ENCODE measurements at regions not wholly inside any gene's neighbourhood (a gene's known extent, or its start where the extent isn't known, plus 50 kb on each side); places are given as distances from the start of the nearest gene placed in this dataset.

DNA sequence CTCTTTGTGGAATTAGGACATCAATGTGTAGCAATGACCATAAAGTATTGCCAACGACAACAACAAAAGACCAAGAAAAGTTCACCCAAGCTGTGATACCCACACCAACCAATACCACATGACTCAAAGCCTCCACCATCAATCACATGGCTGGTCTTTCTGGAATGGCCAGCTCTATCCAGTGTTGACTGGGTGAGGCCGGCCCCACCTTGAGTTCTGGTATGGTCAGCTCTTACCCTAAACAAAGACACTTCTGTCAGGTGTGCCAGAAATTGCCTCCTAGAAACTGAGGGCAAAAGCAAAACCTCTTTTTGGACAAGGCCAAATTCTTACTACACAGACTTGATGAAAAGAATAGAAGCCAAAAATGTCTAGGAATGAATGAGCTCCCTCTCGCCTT lies 331.5 kb downstream of the ZNF608 start:
- H3K27ac Mint-ChIP-seq = no peak overlapping the region
- peaks cover 0 to 14% (median 0%) of the 10 kb centered on the region in 6 donors for H3K9me3 Mint-ChIP-seq
- H3K27me3 Mint-ChIP-seq (ENCODE audit: low read depth in 3 of 3) = peaks cover 0 to 2% (median 0%) of the 10 kb centered on the region in 3 donors
- no peak overlapping the region for H3K4me3 Mint-ChIP-seq
- H3K4me1 Mint-ChIP-seq = no peaks in the 10 kb centered on the region
- H3K36me3 Mint-ChIP-seq = no peaks in the 10 kb centered on the region
- DNase-seq = no peak

DNA sequence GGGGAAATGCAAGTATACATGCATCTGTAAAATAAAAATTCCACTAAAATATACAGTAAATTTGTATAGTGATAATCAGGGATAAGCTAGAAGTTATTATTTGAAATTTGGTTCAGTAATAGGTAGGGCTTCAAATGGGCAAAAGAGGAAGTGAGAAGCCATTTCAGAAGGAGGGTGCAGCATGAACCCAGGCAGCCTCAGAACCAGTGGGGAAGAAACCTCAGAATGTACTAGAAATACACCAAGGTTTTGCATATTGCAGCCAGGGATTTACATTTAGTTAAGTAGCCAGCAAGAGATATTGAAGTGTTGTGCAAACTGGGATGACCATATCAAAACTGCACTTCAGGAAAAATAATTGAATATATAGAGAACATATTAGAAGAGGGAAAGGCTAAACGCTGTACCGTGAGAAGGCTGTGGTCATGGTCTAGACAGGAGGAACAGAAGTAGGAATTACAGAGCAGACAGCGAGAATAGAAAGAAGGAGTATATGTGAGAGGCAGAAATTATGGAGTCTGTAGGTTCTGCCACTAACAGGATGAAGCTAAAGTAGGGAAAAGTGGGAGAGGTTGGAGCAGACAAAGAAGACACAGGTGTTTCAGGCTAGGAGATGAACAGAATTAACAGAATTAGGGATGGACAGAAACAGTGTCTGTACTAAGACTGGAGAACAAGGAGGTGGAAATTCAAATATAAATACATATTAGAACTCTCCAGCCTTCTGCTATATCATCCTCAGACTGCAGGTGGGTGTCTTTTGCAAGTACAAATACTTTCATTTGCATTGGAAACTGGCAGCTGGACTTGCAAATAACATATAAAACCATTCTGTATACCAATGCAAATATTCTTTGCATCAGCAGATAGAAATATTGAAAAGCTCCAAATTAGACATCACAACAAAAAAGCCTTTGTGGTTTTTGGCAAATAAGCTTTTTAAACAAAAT lies 335.6 kb downstream of the ZNF608 start:
- no peaks in the 10 kb centered on the region for H3K4me1 Mint-ChIP-seq
- H3K9me3 Mint-ChIP-seq = peaks cover 0 to 10% (median under 1%) of the 10 kb centered on the region in 6 donors
- H3K36me3 Mint-ChIP-seq = no peaks in the 10 kb centered on the region
- no peak for DNase-seq
- no peaks in the 10 kb centered on the region for H3K27me3 Mint-ChIP-seq (ENCODE audit: low read depth in 3 of 3)
- no peak overlapping the region for H3K4me3 Mint-ChIP-seq
- no peak overlapping the region for H3K27ac Mint-ChIP-seq

DNA sequence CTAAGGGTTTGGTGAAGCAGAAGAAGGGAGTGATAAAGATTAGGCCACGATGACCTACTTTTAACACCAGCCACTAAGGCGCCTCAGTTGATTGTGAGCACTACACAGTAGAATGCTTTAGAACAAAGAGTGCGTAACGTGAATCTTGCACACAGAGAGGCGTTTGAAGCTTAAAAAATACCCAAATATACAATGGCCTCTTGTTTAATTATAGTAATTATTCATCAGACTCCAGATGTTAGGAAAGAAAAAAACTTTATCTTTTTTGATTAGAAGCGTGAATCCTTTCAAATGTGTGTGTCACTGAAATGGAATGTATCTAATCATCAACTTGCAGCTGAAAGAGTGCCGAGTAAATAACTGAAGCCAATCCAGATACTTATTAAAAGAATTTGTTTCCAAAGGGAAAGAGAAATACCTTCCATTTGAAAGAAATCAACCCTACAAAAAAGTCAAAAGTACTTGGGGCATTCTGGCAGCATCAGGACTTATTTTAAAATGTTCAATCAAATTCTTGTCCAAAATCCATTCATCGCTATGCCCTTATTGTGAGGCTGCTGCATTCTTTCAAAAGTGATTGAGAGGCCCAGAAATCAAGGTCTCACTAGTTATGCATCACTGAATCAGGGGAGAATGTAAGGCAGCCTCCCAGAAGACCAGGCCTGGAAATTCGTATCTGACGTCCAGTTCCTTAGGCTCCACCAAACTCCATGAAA lies 337.5 kb downstream of the ZNF608 start:
- Mint-ChIP-seq H3K36me3 (no peaks in the 10 kb centered on the region), H3K4me3 (no peak overlapping the region), H3K27me3 (ENCODE audit: low read depth in 3 of 3) (no peaks in the 10 kb centered on the region), H3K27ac (no peak overlapping the region), H3K4me1 (no peaks in the 10 kb centered on the region), H3K9me3 (peaks cover 0 to 10% (median under 1%) of the 10 kb centered on the region in 6 donors)
- DNase-seq = no peak

DNA sequence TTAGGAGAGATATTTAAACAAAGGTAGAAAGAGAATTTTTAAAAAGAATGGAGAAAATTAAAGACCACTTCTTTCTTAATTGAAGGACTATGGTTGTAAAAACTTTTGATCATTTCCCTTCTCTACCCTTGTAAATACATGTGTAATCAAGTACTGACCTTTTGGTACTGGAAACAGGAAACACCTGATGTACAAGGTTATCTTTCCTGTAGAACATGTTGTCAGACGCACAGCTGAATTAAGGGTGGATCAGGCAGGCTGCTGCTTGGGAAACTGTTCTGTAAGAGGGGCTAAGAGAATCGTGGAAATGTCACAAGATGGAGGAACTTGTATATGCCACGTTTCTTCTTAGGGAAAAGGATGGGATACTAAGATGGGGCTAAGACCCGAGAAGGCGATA lies 341.6 kb downstream of the ZNF608 start:
- no peak overlapping the region for H3K27ac Mint-ChIP-seq

DNA sequence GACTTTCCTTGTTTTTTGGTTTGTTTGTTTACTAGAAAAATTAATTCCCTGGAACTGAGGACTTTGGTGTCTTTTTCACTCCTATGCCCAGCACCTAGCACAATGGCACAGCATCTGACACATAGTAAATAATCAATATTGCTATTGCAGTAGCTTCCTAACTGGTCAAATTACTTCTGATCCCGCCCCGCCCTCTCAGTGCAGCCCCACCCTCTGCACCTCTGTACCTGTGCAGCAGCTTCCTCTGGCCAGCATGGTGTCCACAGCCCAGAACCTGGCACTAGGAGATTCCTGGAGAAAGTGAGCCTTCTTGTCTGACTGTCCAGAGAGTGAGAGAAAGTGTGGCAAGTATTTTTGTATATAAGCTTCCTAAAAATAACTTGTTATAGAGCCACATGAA lies 343.2 kb downstream of the ZNF608 start:
- no peaks in the 10 kb centered on the region for H3K36me3 Mint-ChIP-seq
- no peak for DNase-seq
- no peak overlapping the region for H3K4me3 Mint-ChIP-seq
- peaks cover 0 to 14% of the 10 kb centered on the region in 2 donors for H3K4me1 Mint-ChIP-seq
- no peak overlapping the region for H3K27ac Mint-ChIP-seq
- peaks cover 2 to 4% (median 2%) of the 10 kb centered on the region in 3 donors for H3K27me3 Mint-ChIP-seq (ENCODE audit: low read depth in 3 of 3)
- peaks cover 0 to 4% (median 0%) of the 10 kb centered on the region in 6 donors for H3K9me3 Mint-ChIP-seq

More for the DNA sequence above, 341.6 kb downstream of the ZNF608 start:
- Mint-ChIP-seq H3K4me1 (peaks cover 0 to 14% of the 10 kb centered on the region in 2 donors), H3K36me3 (no peaks in the 10 kb centered on the region), H3K27me3 (ENCODE audit: low read depth in 3 of 3) (peaks cover 0 to 3% (median 2%) of the 10 kb centered on the region in 3 donors), H3K4me3 (no peak overlapping the region), H3K9me3 (peaks cover 0 to 6% (median 0%) of the 10 kb centered on the region in 6 donors)
- DNase-seq = no peak

DNA sequence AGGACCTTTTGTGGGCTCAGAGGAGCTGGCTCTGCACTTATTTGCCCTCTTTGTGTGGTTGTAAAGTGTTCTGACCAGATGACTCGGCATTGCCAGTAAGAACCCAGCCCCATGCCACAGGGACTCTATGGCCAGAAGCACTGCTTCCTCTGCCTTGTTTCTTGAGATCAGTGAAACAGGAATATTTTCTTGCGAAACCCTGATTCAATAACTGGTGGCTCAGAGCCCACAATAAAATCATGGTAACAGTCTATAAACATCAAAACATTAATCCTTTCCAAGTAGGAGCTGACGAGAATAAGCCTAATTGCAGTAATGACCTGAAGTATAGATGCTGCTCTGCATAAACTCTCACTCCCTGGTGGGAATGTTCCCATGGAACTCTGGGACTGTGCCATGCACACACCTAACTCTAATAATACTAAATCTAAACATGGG lies 344.3 kb downstream of the ZNF608 start:
- H3K27ac Mint-ChIP-seq = no peak overlapping the region
- DNase-seq = no peak
- H3K27me3 Mint-ChIP-seq (ENCODE audit: low read depth in 3 of 3) = peaks cover 2 to 4% (median 2%) of the 10 kb centered on the region in 3 donors
- no peaks in the 10 kb centered on the region for H3K36me3 Mint-ChIP-seq
- no peak overlapping the region for H3K4me3 Mint-ChIP-seq
- H3K9me3 Mint-ChIP-seq = peaks cover 0 to 4% (median 0%) of the 10 kb centered on the region in 6 donors
- H3K4me1 Mint-ChIP-seq = peaks cover 0 to 14% of the 10 kb centered on the region in 2 donors

DNA sequence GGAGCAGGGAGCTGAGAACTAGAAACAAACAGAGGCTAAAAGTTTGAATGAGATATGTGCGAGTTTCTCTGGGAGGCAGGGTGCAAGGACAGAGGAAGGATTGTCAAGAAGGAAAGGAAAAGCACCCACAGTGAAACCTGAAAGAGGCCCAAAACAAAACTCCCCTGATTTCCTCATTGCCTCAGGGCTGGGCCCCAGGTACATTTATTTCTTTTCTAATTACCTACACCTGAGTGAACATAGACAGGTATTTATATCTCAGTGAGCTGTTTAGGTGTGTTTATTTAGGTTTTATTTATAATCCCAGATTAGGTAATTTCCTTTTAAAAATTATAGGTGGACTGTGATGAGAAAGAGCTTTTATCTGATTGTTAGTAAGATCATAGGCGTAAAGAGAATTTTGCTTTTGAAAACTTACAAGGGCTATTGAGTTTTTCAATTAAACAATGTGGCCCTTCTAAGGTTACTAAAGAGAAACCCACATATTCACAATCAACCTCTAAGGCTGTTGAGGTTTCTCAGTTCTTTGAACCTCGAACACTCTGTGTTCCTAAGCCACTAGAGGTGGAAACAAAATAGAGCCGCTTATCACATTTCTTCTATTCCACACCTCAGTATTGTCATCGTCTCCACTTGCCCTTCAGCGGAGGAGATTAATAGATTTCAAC lies 344.8 kb downstream of the ZNF608 start:
- DNase-seq = peak in 2 of 3 donors; percentile 18 to 24
- Mint-ChIP-seq H3K4me1 (peaks cover 0 to 14% of the 10 kb centered on the region in 2 donors), H3K36me3 (no peaks in the 10 kb centered on the region), H3K9me3 (peaks cover 0 to 4% (median 0%) of the 10 kb centered on the region in 6 donors), H3K27ac (no peak overlapping the region), H3K4me3 (no peak overlapping the region), H3K27me3 (ENCODE audit: low read depth in 3 of 3) (peaks cover 2 to 4% (median 2%) of the 10 kb centered on the region in 3 donors)

DNA sequence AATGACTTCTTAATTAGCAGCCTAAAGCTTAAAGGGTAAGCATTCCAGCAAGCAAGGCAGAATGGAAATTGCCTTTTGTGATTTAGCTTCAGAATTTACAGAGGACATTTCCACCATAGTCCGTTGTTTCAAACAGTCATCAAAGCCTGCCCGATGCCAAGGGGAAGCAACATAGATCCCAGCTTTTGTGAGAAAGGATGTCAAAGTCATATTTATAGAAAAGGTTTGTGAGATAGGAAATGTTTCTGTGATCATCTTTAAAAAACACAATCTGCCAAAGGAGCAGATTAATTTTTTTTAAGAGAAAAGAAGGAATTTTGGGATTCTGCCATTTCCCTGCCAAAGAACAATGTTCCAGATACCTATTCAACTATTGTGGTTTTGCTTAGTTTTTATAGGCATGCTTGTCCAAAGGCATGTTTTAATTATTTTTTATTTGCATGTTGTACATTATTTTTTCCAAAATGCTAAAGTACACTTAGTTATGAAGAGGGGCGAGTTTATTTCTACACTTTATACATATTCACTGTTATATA lies 346.9 kb downstream of the ZNF608 start:
- H3K27ac Mint-ChIP-seq = no peak overlapping the region
- H3K4me1 Mint-ChIP-seq = peaks cover 0 to 14% of the 10 kb centered on the region in 2 donors
- peaks cover 0 to 4% (median 0%) of the 10 kb centered on the region in 6 donors for H3K9me3 Mint-ChIP-seq
- no peaks in the 10 kb centered on the region for H3K36me3 Mint-ChIP-seq
- peaks cover 2 to 7% (median 4%) of the 10 kb centered on the region in 3 donors for H3K27me3 Mint-ChIP-seq (ENCODE audit: low read depth in 3 of 3)
- no peak for DNase-seq
- H3K4me3 Mint-ChIP-seq = no peak overlapping the region

DNA sequence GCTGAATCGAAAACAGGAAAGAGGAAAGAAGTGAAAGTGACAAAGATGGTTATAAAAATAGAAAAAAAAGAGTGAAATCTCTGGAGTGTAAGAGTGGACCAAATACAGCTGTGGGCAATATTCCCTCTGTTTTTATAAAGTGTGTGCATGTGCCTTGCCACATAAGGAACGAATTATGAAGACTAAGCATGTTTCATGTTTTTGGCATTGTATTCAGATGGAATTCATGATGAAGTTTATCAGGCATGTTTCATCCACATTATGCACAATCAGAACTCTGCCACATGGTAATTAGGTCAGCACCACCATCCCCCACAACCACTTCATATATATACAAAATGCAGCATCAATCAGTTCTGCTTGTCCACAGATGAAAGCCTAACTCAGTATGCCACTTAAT lies 348.0 kb downstream of the ZNF608 start:
- Mint-ChIP-seq H3K9me3 (peaks cover 0 to 4% (median 0%) of the 10 kb centered on the region in 6 donors), H3K4me3 (no peak overlapping the region)
- DNase-seq = no peak

DNA sequence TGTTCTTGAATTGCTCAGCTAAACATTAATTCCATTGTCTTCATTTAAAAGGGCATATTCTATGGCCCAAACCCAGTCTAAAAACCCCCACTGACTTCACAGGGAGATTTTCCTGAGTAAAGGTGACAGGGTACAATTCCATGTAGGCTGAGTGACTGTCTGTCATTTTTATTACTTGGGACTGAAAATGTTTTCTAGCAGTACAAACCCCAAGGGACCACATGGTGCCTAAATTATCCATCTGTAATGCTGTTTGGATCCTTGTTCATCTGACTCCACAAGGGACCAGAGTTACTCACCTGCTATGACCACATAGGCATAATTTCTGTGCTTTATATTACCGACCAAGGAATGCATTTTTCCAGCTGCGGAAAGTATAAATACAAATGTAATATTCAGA lies 349.1 kb downstream of the ZNF608 start:
- H3K27ac Mint-ChIP-seq = no peak overlapping the region
- DNase-seq = no peak
- H3K9me3 Mint-ChIP-seq = peaks cover 0 to 4% (median 0%) of the 10 kb centered on the region in 6 donors
- H3K27me3 Mint-ChIP-seq (ENCODE audit: low read depth in 3 of 3) = peaks cover 2 to 7% (median 4%) of the 10 kb centered on the region in 3 donors
- H3K4me1 Mint-ChIP-seq = peaks cover 0 to 13% of the 10 kb centered on the region in 2 donors
- H3K4me3 Mint-ChIP-seq = no peak overlapping the region
- no peaks in the 10 kb centered on the region for H3K36me3 Mint-ChIP-seq

More for the DNA sequence above, 348.0 kb downstream of the ZNF608 start:
- H3K27me3 Mint-ChIP-seq (ENCODE audit: low read depth in 3 of 3) = peaks cover 2 to 8% (median 4%) of the 10 kb centered on the region in 3 donors
- H3K4me1 Mint-ChIP-seq = peaks cover 0 to 14% of the 10 kb centered on the region in 2 donors
- H3K36me3 Mint-ChIP-seq = no peaks in the 10 kb centered on the region
- H3K27ac Mint-ChIP-seq = no peak overlapping the region

DNA sequence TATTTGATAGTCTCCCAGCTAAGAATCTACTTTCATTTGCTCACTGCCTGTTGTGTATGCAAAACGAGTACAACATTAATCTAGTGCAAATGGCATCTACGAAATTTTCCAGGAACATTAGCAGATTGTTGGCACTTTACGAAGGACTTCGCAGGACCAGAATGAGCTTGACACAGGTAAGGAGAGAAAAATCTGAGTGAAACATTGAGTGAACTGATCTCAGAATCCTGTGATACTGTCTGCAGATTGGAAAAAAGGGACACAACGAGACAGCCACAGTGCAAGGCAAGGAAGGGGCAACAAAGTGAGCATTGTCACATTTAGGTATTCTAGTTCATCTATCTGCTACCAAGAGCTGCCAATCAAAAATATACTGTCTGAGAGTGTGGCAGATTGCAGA lies 350.5 kb downstream of the ZNF608 start:
- Mint-ChIP-seq H3K36me3 (no peaks in the 10 kb centered on the region), H3K9me3 (peaks cover 0 to 4% (median 1%) of the 10 kb centered on the region in 6 donors), H3K4me1 (no peaks in the 10 kb centered on the region), H3K4me3 (no peak overlapping the region), H3K27me3 (ENCODE audit: low read depth in 3 of 3) (peaks cover 2 to 8% (median 4%) of the 10 kb centered on the region in 3 donors), H3K27ac (no peak overlapping the region)
- DNase-seq = no peak

DNA sequence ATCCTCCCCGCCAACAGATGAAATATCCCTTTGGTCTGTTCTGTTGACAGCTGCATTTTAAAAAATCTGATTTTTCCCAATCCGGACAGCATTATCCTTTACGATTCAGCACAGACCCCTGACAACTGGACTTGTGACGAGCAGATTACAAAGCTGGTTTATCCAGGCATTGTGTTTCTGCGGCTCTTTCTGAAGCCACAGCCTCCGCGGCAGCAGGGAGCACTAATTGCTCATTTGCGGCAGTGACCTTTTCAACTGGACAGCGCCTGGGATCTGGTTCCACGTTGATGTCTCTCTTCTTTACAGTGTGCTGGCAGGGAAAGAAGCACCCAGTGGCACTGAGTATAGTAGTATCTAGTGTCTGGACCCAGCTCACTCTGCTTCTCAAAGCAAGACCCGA lies 351.2 kb downstream of the ZNF608 start:
- H3K27ac Mint-ChIP-seq = no peak overlapping the region
- H3K36me3 Mint-ChIP-seq = no peaks in the 10 kb centered on the region
- no peak overlapping the region for H3K4me3 Mint-ChIP-seq
- H3K9me3 Mint-ChIP-seq = peaks cover 0 to 8% (median 6%) of the 10 kb centered on the region in 6 donors
- DNase-seq = no peak
- H3K4me1 Mint-ChIP-seq = no peaks in the 10 kb centered on the region
- H3K27me3 Mint-ChIP-seq (ENCODE audit: low read depth in 3 of 3) = peaks cover 2 to 8% (median 4%) of the 10 kb centered on the region in 3 donors

DNA sequence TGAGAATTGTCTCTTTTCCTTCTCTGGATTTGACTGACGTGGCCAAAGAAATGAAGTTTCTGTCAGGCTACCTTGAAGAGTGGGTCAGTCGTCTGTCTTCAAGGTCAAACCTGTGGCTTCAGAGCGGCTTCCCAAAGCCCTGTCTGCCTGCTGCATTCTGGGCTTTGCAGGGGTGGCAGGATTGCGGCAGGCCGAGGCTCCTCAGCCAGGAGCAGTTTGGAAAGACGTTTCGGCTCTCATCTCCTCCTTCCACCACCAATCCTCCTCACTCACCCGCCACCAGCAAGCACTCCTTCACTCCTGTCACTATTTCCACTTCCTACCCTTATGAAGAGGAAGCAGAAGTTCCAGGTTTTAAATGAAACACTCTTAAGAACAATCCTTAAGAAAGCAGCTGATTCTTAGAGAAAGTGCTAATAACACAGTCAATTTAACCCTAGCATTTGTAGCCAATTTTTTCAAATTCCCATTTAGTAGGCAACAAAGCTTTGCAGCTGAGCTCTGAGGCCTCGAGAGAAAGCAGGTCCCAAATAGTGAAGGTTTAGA lies 351.7 kb downstream of the ZNF608 start:
- H3K4me1 Mint-ChIP-seq = no peaks in the 10 kb centered on the region
- peaks cover 2 to 12% (median 6%) of the 10 kb centered on the region in 6 donors for H3K9me3 Mint-ChIP-seq

More for the DNA sequence above, 351.7 kb downstream of the ZNF608 start:
- Mint-ChIP-seq H3K36me3 (peaks cover 0 to 3% (median 0%) of the 10 kb centered on the region in 3 donors), H3K4me3 (no peak overlapping the region), H3K27ac (no peak overlapping the region), H3K27me3 (ENCODE audit: low read depth in 3 of 3) (peaks cover 0 to 8% (median 4%) of the 10 kb centered on the region in 3 donors)
- DNase-seq = no peak

All from immature natural killer cell (primary cell).